Neural cell (in vitro differentiated cells): ENCODE measurements at regions not wholly inside any gene's neighbourhood (a gene's known extent, or its start where the extent isn't known, plus 50 kb on each side); places are given as distances from the start of the nearest gene placed in this dataset.
"Not testable (repeated sequence)": the region's sequence is repeated elsewhere in the genome, so short reads cannot be mapped to it uniquely, and the experiment has no call there.

ENCODE experiments used
- EZH2 ChIP-seq: fragments of 200-600, 300-800 bp; shearing (Covaris generic), sonication (generic); IDR thresholded peaks from 2 replicates; pipeline ENCODE4 v1.6.1; 2014; ENCODE audit warnings: antibody characterized with exemption, low read length, borderline replicate concordance, mild to moderate bottlenecking; ENCODE audit not compliant: insufficient read depth, poor library complexity, severe bottlenecking
- POLR2AphosphoS5 ChIP-seq: IDR thresholded peaks from 2 replicates; pipeline ENCODE4 v1.6.1; 2012
- SMC3 ChIP-seq: fragments of 450-650 bp; conservative IDR thresholded peaks from 2 replicates; pipeline ENCODE4 v1.6.1; 2014; ENCODE audit warnings: antibody characterized with exemption, mild to moderate bottlenecking, moderate library complexity; ENCODE audit not compliant: poor library complexity
- TAF1 ChIP-seq: IDR thresholded peaks from 2 replicates; pipeline ENCODE4 v1.6.1; 2012; ENCODE audit warnings: low read depth
- TF ChIP-seq, protein P1 (sequence below): fragments of 450-650 bp; IDR thresholded peaks from 2 replicates; pipeline ENCODE4 v1.5.1; 2014; ENCODE audit warnings: antibody characterized with exemption, mild to moderate bottlenecking, moderate library complexity; ENCODE audit not compliant: poor library complexity, severe bottlenecking
- TF ChIP-seq, protein P2 (sequence below): IDR thresholded peaks from 2 replicates; pipeline ENCODE4 v1.6.1; 2012; ENCODE audit warnings: borderline replicate concordance

DNA sequence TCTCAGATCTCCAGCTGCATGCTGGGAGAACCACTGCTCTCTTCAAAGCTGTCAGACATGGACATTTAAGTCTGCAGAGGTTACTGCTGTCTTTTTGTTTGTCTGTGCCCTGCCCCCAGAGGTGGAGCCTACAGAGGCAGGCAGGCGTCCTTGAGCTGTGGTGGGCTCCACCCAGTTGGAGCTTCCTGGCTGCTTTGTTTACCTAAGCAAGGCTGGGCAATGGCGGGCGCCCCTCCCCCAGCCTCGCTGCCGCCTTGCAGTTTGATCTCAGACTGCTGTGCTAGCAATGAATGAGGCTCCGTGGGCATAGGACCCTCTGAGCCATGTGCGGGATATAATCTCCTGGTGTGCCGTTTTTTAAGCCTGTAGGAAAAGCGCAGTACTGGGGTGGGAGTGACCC lies 156.3 kb downstream of the LRATD1 start:
- TF ChIP-seq, protein P1, sequence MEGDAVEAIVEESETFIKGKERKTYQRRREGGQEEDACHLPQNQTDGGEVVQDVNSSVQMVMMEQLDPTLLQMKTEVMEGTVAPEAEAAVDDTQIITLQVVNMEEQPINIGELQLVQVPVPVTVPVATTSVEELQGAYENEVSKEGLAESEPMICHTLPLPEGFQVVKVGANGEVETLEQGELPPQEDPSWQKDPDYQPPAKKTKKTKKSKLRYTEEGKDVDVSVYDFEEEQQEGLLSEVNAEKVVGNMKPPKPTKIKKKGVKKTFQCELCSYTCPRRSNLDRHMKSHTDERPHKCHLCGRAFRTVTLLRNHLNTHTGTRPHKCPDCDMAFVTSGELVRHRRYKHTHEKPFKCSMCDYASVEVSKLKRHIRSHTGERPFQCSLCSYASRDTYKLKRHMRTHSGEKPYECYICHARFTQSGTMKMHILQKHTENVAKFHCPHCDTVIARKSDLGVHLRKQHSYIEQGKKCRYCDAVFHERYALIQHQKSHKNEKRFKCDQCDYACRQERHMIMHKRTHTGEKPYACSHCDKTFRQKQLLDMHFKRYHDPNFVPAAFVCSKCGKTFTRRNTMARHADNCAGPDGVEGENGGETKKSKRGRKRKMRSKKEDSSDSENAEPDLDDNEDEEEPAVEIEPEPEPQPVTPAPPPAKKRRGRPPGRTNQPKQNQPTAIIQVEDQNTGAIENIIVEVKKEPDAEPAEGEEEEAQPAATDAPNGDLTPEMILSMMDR: not testable (repeated sequence)
- TF ChIP-seq, protein P2, sequence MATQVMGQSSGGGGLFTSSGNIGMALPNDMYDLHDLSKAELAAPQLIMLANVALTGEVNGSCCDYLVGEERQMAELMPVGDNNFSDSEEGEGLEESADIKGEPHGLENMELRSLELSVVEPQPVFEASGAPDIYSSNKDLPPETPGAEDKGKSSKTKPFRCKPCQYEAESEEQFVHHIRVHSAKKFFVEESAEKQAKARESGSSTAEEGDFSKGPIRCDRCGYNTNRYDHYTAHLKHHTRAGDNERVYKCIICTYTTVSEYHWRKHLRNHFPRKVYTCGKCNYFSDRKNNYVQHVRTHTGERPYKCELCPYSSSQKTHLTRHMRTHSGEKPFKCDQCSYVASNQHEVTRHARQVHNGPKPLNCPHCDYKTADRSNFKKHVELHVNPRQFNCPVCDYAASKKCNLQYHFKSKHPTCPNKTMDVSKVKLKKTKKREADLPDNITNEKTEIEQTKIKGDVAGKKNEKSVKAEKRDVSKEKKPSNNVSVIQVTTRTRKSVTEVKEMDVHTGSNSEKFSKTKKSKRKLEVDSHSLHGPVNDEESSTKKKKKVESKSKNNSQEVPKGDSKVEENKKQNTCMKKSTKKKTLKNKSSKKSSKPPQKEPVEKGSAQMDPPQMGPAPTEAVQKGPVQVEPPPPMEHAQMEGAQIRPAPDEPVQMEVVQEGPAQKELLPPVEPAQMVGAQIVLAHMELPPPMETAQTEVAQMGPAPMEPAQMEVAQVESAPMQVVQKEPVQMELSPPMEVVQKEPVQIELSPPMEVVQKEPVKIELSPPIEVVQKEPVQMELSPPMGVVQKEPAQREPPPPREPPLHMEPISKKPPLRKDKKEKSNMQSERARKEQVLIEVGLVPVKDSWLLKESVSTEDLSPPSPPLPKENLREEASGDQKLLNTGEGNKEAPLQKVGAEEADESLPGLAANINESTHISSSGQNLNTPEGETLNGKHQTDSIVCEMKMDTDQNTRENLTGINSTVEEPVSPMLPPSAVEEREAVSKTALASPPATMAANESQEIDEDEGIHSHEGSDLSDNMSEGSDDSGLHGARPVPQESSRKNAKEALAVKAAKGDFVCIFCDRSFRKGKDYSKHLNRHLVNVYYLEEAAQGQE: not testable (repeated sequence)
- not testable (repeated sequence) for TF ChIP-seq SMC3, TAF1, POLR2AphosphoS5, EZH2
